OCI-M1 (cell line): ENCODE measurements at regions not wholly inside any gene's neighbourhood (a gene's known extent, or its start where the extent isn't known, plus 50 kb on each side); places are given as distances from the start of the nearest gene placed in this dataset.

Experiments used
- DNase-seq: peaks from one replicate; lab custom pipeline; 2025; lab: John Stamatoyannopoulos, UW

DNA sequence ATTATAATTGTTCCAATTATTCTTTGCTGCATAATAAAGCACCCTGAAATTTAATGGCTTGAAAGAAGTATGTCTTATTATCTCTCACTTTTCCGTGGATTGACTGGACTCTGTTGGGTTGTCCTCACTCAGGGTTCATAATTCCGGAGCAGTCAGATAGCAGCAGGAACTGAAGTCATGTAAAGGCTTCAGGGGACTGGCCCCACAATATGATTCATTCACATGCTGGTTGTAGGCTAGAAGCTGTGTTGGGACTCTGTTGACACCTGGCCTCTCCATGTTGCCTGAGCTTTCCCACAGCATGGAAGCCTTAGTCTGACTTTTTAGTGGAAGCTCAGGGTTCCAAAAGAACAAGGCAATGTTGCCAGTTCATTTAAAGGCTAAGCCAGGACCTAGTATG, 367.1 kb upstream of the ADGRL2 start:
- no peak for DNase-seq

DNA sequence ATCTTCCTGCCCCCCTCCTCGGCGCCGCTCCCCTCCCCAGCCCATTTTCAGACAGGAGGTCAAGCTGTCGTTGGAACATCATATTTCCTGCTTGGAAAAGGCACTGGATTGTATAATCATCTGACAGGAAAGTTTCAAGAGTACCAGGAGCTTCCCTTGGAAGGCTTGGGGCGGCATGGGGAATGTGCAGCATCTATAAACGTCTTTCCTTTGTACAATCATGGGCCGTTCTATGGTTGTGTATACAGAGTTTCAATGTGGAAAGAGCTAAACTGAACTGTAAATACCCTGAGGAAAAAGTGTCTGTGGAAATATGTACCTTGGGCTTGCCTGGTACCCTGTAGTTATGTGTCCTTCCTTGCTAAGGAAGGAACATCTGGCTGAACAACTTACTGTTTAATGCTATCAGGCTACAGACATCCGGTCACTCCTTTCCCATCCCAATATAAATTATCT, 368.1 kb upstream of the ADGRL2 start:
- DNase-seq, result no peak

DNA sequence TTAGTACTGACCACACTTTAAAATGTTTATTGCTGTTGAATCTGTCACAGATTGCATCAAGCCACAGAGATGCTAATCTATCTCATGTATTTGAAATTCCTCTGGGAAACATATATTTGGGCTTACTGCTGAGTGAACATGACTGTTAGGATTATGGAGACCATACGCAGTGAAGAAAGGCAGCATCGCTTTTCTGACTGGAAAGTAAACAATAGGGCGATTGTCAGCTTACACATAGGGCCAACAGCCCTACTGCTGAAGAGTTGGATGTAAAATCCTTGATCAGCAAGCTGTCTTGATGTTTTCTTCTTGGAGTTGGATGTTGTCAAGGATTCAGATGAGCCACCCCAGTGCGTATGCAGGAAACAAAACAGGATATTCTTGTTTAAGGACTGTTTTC, 368.7 kb upstream of the ADGRL2 start:
- DNase-seq, result no peak

DNA sequence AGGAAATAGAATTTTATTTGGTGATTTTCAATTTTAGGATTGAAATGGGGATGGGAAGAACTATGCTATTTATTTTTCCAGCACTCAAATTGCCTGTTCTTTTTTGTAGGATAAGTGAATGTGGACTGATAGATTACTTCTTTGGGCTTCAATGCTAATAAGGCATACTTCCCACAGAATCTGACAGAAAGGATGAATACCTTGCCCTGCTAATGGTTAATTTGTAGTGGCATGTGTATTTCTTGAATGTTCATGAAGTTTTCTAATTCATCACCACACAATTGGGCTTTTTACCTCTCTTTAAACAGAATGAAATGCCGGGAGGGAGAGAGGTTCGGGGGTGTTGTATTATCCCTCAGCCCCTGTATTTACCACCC, 369.1 kb upstream of the ADGRL2 start:
- DNase-seq, result no peak

DNA sequence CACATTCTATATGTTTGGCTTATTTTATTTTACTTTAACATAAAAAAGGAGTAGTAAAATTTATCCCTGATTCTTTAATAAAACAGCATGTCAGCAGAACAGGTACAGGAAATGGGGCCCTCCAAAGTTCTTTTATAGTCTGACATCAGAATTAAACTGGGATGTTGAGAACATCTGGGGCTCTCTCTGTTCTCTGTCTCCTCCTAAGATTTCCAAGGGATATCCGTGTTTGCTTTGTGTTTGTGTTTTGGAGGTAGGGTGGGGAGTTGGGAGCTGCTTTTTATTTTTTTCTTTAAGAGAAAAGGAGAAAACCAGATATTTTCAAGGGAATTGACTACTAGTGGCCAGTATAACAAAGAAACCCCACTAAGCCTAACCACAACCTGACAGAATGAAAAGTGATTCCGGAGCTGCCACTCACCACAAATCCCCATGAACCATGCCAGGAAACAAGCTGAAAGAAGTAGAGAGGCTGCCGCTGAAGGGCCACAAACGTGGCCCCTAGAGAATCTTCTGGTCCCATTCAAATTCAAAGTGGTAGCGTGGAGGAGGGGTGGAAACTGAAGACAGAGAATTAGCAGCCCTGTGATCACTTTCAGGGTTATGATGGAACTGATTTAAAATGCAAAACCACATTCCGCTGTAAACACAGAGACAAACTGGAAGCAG, 369.6 kb upstream of the ADGRL2 start:
- DNase-seq, result no peak

DNA sequence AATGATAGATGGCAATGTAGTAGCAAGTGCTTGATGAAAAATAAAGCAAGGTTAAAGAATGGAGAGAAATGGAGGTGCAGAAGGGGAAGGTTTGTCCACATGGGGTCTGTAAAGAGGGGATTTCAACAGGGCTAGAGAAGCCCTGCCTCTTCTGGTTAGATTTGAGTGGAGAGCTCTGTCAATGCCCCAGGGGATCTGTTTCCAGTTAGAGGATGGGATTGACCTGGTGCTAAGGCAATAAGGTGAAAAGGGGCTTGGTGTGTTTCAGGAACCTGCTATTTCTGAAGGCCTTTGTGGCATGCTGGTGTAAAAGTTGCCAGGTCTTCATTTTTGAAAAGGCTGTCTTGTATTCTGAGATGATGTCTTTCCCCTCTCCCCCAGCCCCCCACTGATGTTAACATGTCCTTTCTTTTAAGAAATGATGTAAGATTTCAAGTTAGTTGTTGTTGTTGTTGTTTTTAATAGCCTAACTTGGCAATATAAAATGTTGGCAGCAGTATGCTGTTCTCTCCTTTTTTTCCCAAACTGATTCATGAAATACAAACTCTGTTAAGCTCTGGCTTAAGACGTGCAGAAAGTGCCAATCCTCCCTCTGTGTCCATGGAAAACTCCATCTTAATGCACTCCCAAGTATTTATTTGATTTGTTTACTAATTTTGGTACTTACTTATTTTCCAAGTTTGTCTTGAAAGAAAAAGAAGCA, 370.3 kb upstream of the ADGRL2 start:
- no peak for DNase-seq

DNA sequence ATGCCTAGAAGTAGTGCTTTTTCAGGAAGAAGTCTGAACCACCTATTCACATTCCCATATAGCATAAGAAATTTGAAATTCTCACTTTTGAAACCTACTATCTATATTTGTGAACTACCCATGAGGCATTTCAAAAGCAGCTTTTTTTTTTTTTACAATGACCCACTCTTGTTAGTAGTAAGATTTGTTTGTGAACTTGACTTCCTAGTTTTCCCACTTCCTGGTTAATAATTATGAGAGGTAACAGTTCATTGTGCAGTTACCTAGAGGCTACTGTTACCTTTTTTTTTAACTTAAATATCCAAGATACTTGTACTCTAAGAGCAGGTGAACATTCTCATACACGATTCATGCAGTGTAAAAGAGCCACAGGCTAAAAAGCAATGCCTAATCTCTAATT, 371.7 kb upstream of the ADGRL2 start:
- no peak for DNase-seq

DNA sequence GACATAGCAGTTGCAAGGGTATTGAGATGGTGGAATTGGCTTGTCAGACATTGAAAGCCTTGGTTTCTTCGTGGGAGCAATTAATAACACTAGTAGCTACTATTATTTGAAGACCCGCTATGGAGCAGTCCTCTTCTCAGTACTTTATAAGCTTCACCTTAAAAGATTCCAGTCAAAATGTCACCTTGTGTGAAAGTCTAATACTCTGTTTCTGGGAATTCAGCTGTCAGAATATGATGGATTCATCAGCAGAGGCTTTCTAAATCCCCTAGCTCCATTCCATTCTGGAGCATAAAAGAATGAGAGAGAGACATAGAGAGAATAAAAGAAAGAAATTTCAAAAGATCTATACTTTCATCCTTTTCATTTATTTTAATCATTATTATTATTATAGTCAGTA, 375.9 kb upstream of the ADGRL2 start:
- DNase-seq, result no peak

DNA sequence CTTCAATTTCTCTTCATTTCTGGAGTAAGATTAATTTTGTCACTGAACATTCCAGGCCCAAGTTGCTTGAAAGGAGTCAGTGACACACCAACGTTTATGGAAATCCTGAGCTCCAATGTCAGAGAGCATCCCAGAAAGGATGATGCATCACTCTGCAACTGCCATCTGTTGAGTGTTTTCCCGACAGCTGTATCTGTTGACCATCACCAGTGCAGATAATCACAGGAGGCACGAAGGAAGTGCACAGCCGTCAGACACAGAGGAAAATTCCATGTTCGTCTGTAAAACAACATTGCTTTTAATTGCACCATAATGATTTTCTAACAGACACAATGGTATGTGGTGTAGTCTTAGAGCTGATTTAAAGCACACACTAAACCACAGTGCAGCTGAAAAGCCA, 376.7 kb upstream of the ADGRL2 start:
- no peak for DNase-seq

DNA sequence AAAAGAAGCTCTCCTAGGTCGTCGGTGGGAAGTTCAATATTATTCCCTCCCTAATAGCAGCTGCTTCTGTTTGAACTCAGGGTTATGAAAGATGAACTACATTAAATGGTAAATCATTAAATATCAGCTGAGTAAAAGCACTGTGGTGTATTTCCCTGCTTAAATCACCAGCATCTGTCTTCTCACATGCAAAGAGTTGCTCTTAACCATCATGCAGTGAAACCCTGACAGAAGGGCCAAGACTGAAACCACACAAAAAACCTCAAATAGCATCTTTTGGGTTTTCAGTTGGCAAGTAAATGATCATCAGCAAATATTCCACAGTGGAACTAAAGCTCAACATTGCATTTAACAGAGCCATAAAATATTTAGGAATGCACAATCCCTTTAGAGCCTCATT, 380.0 kb upstream of the ADGRL2 start:
- no peak for DNase-seq

GRCh38 chr1:81414488-81415015, 386.2 kb upstream of the ADGRL2 start:
- no peak for DNase-seq

- no peak for DNase-seq
Measured at GRCh38 chr1:81412954-81413353, 387.8 kb upstream of the ADGRL2 start.

GRCh38 chr1:81410941-81411340, 389.8 kb upstream of the ADGRL2 start:
- DNase-seq, result no peak

GRCh38 chr1:81410351-81410750, 390.4 kb upstream of the ADGRL2 start:
- DNase-seq, result no peak

DNA sequence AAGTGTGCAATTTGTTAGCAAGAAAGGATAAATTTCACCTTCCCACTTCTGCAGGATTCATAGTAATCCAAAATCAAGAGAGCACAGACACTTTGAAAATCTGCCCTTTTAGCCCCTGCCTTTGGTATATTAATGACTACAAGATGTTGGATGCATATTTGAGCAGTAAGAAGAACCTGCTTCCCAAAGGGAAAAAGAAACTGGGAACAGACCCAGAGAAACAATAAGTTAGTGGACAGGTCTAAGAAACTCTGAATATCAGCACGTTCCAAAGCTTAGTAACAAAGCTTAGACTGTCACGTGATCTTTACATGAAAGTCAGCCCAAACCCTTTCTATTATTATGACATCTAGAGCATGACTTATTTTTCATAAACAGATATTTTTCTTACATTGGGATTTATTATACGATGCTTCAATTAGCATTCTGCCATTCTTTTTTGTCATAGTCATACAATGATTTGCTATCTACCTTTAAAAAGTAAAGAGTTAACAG, 390.9 kb upstream of the ADGRL2 start:
- no peak for DNase-seq

DNA sequence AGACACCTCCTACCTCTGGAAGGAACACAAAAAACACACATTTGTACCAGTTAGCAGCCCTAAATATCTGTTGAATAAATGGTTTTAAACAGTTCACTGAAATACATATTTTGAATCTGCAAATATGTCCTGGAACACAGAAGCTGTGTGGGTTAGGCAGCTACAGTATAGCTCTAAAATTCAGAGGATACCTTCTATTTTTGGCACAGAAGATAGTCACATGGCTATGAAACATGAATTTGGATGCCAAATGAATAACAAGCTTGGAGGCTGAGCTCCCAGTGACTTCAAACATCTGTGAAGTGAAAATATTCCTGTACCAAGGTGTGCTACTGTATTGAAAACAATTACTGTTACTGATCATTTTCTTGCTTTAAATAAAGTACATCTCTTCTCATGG, 391.5 kb upstream of the ADGRL2 start:
- DNase-seq, result no peak

- DNase-seq, result no peak
Measured at GRCh38 chr1:81408419-81408818, 392.3 kb upstream of the ADGRL2 start.

DNA sequence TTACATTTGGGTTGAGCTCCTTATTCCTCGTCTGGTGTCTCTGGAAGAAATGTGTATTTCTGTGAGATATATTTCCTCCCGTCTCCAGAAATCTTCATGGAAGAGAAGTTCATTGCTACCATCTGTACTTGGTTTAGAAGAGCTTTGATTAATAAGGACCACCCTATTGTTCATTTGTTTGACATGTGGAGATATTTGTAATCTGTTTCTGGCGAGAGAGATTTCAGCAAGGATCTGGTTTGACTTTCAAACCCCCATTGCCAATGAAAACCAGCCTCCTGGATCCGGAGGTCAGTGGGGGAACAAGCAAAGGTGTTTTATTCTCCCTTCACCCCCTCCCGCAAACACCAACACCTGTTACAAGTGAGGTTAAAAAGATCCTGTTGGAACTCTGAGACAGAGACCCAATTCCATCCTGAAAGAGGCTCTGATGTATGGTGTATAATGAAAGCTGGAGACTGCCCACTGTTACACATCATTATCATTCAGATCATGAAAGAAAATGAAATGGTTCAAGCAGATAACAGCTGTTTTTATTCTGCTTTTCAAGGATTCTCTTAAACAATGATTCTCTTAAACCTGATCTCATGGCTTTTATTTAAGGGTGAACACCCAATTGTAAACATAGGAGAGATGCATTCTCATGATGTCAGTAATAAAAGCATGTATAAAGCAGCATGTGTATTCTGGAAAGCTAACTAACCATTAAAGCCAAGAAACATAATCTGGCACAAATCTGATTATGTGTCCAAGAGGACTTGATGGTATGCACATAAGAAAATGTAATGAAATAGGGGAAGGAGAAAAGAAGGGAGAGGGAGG, 393.5 kb upstream of the ADGRL2 start:
- no peak for DNase-seq

DNA sequence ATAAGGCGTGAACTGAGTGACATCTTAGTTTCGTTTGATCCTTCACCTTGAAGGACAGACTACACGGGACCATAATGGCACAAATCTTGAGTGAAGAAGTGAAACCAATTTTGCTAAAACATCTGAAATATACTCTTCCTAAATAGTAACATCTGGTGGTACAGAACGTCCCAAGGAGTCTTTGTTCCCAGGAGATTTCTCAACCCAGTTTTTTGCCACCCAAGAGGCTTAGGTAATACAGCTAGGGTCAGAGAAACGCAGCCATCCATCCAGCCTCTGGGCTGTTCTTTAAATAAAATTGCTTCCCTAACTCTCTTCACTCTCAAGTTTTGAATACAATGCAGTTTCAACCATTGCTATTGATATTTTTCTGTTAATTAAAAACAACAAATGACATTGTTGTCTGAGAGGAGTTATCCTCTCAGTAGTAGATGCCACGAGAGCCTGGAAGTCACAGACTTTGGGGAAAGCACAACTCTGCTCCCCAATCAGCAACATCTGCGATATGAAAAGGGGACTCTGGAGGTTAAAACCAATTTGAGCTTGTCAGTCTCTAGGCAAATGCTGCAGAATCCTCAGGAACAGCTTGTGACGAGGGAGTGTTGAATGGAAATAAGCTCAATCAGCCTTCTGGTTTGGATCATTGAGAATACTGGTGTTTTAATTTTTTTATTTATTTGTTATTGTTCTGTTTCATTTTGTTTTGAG, 394.3 kb upstream of the ADGRL2 start:
- DNase-seq, result no peak

DNA sequence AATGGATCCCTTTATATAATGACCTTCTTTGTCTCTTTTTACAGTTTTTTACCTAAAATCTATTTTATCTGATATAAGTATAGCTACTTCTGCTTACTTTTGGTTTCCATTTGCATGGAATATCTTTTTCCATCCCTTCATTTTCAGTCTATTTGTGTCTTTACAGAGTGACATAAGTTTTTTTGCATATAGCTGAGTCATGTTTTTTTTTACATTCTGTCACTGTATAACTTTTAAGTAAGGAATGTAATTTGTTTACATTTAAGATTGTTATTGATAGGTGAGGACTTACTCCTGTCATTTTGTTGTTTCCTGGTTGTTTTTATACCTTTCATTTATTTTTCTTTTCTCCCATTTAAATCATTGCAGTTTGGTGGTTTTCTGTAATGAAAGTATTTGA, 402.7 kb upstream of the ADGRL2 start:
- DNase-seq, result no peak

DNA sequence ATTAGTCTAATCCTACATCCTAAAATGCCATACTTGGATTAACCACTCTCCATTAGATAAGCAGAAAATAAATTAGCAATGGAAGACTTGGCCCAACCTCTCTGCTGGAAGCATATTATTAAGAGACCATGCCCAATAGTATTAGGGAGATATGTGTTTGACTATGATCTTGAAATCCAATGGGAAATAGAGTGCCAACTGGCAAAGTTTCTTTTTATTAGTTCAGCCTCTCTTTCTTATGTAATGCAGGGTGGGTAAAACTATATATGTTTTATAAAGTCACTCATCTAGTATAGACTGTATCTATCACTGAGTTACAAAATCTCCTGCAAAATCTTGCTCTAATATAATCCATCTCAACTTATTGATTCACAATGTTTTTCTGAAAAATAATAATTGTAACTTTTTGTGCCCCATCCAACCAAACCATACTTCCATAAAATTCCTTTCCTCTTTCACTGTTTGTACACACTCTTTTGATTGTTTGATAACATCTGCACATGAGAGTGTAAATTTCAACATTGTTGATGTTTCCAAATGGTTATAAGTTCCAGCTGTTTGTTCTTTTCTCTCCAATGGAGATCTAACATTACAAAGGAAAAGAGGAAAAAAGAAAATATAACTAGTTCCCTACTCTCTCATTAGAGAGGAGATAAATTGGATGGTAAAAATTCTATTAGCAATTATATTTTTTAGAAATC, 408.1 kb upstream of the ADGRL2 start:
- DNase-seq, result no peak
